Endothelial cell of umbilical vein (primary cell): ENCODE measurements at regions not wholly inside any gene's neighbourhood (a gene's known extent, or its start where the extent isn't known, plus 50 kb on each side); places are given as distances from the start of the nearest gene placed in this dataset.

Experiments
- BruUV-seq: library from RNA; stranded (reverse); fragments of 400-500 nt; replicated peaks from 2 replicates; lab custom pipeline; 2021; lab: Mats Ljungman, UMichigan
- CTCF ChIA-PET: fragments of 300-600, 350-600 bp; sonication (Branson Sonifier 250); formaldehyde crosslinking; loops from one replicate; lab custom pipeline; 2021; ENCODE audit warnings: antibody characterized with exemption, inconsistent platforms; lab: Charles Lee
- POLR2A ChIA-PET: fragments of 300-600, 350-600 bp; sonication (Branson Sonifier 250); formaldehyde crosslinking; loops from one replicate; lab custom pipeline; 2021; ENCODE audit warnings: antibody characterized with exemption, inconsistent platforms; lab: Charles Lee
- DNase-seq: peaks from one replicate; pipeline ENCODE4 v3.0.0-alpha.2; 2011; ENCODE audit warnings: low read depth, low spot score
- FAIRE-seq: peaks from 2 replicates; lab custom pipeline; 2011; peaks lifted over from hg19 to GRCh38; lab: Jason Lieb, UNC
- H2AFZ ChIP-seq: 2 replicates; pipeline ENCODE4 v1.6.0; 2012; ENCODE audit warnings: low read depth, low read length, control low read depth, inconsistent platforms
- H3K27ac ChIP-seq: 2 replicates; pipeline ENCODE4 v1.5.1; 2011; ENCODE audit warnings: low read depth, mild to moderate bottlenecking, control low read depth, low read length, moderate library complexity; ENCODE audit not compliant: insufficient read depth
- H3K27me3 ChIP-seq, 2 experiments: 2 replicates each; pipeline versions ENCODE4 v1.6.0 to v1.6.1; 2011; ENCODE audit warnings: low read length in 2 of 2, mixed read lengths in 1 of 2; ENCODE audit not compliant: control insufficient read depth in 2 of 2, insufficient read depth in 2 of 2
- H3K36me3 ChIP-seq, 2 experiments: 2 replicates in 1 of 2; 3 replicates in 1 of 2; pipeline ENCODE4 v1.5.1; 2011; ENCODE audit warnings: low read length in 2 of 2, mild to moderate bottlenecking in 1 of 2, moderate library complexity in 1 of 2; ENCODE audit not compliant: control insufficient read depth in 2 of 2, insufficient read depth in 2 of 2; ENCODE audit errors: extremely low read depth in 1 of 2
- H3K4me1 ChIP-seq: 3 replicates; pipeline ENCODE4 v1.5.1; 2011; ENCODE audit warnings: mild to moderate bottlenecking, low read length; ENCODE audit not compliant: control insufficient read depth, insufficient read depth; ENCODE audit errors: extremely low read depth
- H3K4me2 ChIP-seq: 2 replicates; pipeline ENCODE4 v1.6.1; 2011; ENCODE audit warnings: low read length, control low read depth, mixed read lengths; ENCODE audit not compliant: insufficient read depth
- H3K4me3 ChIP-seq, 3 experiments: fragments of 200-600 bp in 1 of 3; sonication (generic), shearing (Covaris generic) in 1 of 3; replicated peaks in 1 of 3; 2 replicates each; pipeline ENCODE4 v1.5.1; 2011 to 2016; ENCODE audit warnings: control low read depth in 3 of 3, low read length in 3 of 3, mild to moderate bottlenecking in 2 of 3, inconsistent platforms in 1 of 3, low read depth in 1 of 3, moderate library complexity in 1 of 3; ENCODE audit not compliant: insufficient read depth in 1 of 3
- H3K79me2 ChIP-seq: 2 replicates; pipeline ENCODE4 v1.6.0; 2012; ENCODE audit warnings: low read length, inconsistent platforms; ENCODE audit not compliant: control insufficient read depth, insufficient read depth
- H3K9ac ChIP-seq: replicated peaks from 2 replicates; pipeline ENCODE3; 2011; ENCODE audit warnings: low read length, control low read depth; ENCODE audit not compliant: insufficient read depth; ENCODE audit errors: extremely low read depth
- H3K9me1 ChIP-seq: replicated peaks from 3 replicates; pipeline ENCODE4 v1.6.0; 2011; ENCODE audit warnings: mild to moderate bottlenecking, low read length; ENCODE audit not compliant: control insufficient read depth, insufficient read depth; ENCODE audit errors: extremely low read depth
- H3K9me3 ChIP-seq: replicated peaks from 2 replicates; pipeline ENCODE4 v1.5.1; 2012; ENCODE audit warnings: low read length, inconsistent platforms; ENCODE audit not compliant: control insufficient read depth, insufficient read depth
- H4K20me1 ChIP-seq: replicated peaks from 2 replicates; pipeline ENCODE3; 2011; ENCODE audit warnings: mild to moderate bottlenecking, low read length; ENCODE audit not compliant: control insufficient read depth, insufficient read depth; ENCODE audit errors: extremely low read depth
- CTCF ChIP-seq, 2 donors: IDR thresholded peaks; 1 replicate in 1 of 2; 2 replicates in 1 of 2; pipeline ENCODE4 v1.5.1; 2011; ENCODE audit warnings: low read length in 2 of 2, mild to moderate bottlenecking in 2 of 2, moderate library complexity in 2 of 2, control low read depth in 1 of 2, inconsistent platforms in 1 of 2, low read depth in 1 of 2; ENCODE audit not compliant: insufficient read depth in 1 of 2; ENCODE audit errors: extremely low read depth in 1 of 2
- EZH2 ChIP-seq: IDR thresholded peaks from 2 replicates; pipeline ENCODE4 v1.6.1; 2012; ENCODE audit warnings: borderline replicate concordance, low read depth, mild to moderate bottlenecking, moderate library complexity, low read length, inconsistent platforms; ENCODE audit not compliant: severe bottlenecking
- FOS ChIP-seq: IDR thresholded peaks from 2 replicates; pipeline ENCODE4 v1.6.1; 2011; ENCODE audit warnings: mild to moderate bottlenecking, low read length, moderate library complexity, borderline replicate concordance; ENCODE audit not compliant: insufficient read depth
- GATA2 ChIP-seq: IDR thresholded peaks from 2 replicates; pipeline ENCODE4 v1.7.0; 2011; ENCODE audit warnings: low read depth, mild to moderate bottlenecking, moderate library complexity, mixed read lengths, low read length; ENCODE audit not compliant: insufficient read length, insufficient read depth
- MAX ChIP-seq: IDR thresholded peaks from 2 replicates; pipeline ENCODE4 v1.6.1; 2011; ENCODE audit not compliant: insufficient read depth, insufficient read length
- MYC ChIP-seq: IDR thresholded peaks from one replicate; pipeline ENCODE4 v1.6.1; 2011; ENCODE audit warnings: mild to moderate bottlenecking, low read depth, low read length
- POLR2A ChIP-seq: IDR thresholded peaks from 2 replicates; pipeline ENCODE4 v1.6.1; 2012; ENCODE audit warnings: low read depth, mild to moderate bottlenecking, control low read depth, low read length
- dilution Hi-C: fragments of 300-500 bp; cut with MboI; formaldehyde crosslinking; loops from one replicate; pipeline ENCODE4 v1.15.0; 2019; ENCODE audit warnings: low sequenced_read_pairs; ENCODE audit not compliant: extremely low pct_ligation_motif_present
- intact Hi-C: fragments of 100-400 bp; cut with micrococcal nuclease; formaldehyde crosslinking; loops from one replicate; pipeline ENCODE4 v1.10.0; 2022

GRCh38 chr10:118220346-118220850, 121.7 kb downstream of the FAM204A start:
- dilution Hi-C loops (no loop called here), intact Hi-C loops (no loop called here)
- Histone ChIP-seq H2AFZ (no peak overlapping the region), H3K4me2 (no peak overlapping the region), H4K20me1 (no peaks in the 10 kb centered on the region), H3K36me3 (no peaks in the 10 kb centered on the region), H3K9me3 (no peaks in the 10 kb centered on the region), H3K9me1 (no peaks in the 10 kb centered on the region), H3K4me3 (no peak overlapping the region), H3K27me3 (no peaks in the 10 kb centered on the region), H3K27ac (no peak overlapping the region), H3K79me2 (no peaks in the 10 kb centered on the region), H3K9ac (no peak overlapping the region), H3K4me1 (no peaks in the 10 kb centered on the region)
- DNase-seq (no peak), FAIRE-seq (no peak)
- BruUV-seq, result no TSS peak
- TF ChIP-seq EZH2 (no peak), GATA2 (no peak), CTCF (IDR thresholded peaks at IDR 0.05; ENCODE audit: extremely low read depth in 1 of 2, insufficient read depth in 1 of 2, low read depth in 1 of 2, low read length in 2 of 2) (no peak), POLR2A (no peak), MAX (no peak), MYC (no peak), FOS (no peak)
- ChIA-PET POLR2A (no interaction called here), CTCF (no interaction called here)
